Activated CD8-positive, alpha-beta T cell treated with anti-CD3 and anti-CD28 coated beads, Interleukin-2, amount 10 ng/mL, durations not matched to agents 7 days and 5 days (primary cell): ENCODE measurements at regions not wholly inside any gene's neighbourhood (a gene's known extent, or its start where the extent isn't known, plus 50 kb on each side); places are given as distances from the start of the nearest gene placed in this dataset.

Experiments
- ATAC-seq: fragments of 150-1000 bp; cut with Tn5 transposase; one replicate; pipeline ENCODE4 v1.10.0; 2021; ENCODE audit warnings: moderate library complexity
- CTCF ChIA-PET: fragments of 350-600 bp; sonication (Branson Sonifier 250); formaldehyde crosslinking; loops from one replicate; lab custom pipeline; 2021; ENCODE audit warnings: antibody characterized with exemption; lab: Charles Lee
- POLR2A ChIA-PET: fragments of 350-600 bp; sonication (Branson Sonifier 250); formaldehyde crosslinking; loops from one replicate; lab custom pipeline; 2021; ENCODE audit warnings: antibody characterized with exemption; lab: Charles Lee
- DNase-seq: peaks from one replicate; pipeline ENCODE4 v3.0.0-alpha.2; 2020
- H3K27ac Mint-ChIP-seq: one replicate; pipeline ENCODE4 v1.8.0; 2021; ENCODE audit warnings: mild to moderate bottlenecking, mixed read lengths
- H3K27me3 Mint-ChIP-seq: one replicate; pipeline ENCODE4 v1.8.0; 2021; ENCODE audit warnings: low read depth, mixed read lengths
- H3K36me3 Mint-ChIP-seq: one replicate; pipeline ENCODE4 v1.8.0; 2021; ENCODE audit warnings: low read depth, mixed read lengths
- H3K4me1 Mint-ChIP-seq: one replicate; pipeline ENCODE4 v1.8.0; 2021; ENCODE audit warnings: low read depth, mixed read lengths
- H3K4me3 Mint-ChIP-seq: one replicate; pipeline ENCODE4 v1.8.0; 2021; ENCODE audit warnings: mild to moderate bottlenecking, mixed read lengths
- H3K9me3 Mint-ChIP-seq: one replicate; pipeline ENCODE4 v1.8.0; 2022; ENCODE audit warnings: mixed read lengths; ENCODE audit not compliant: insufficient read depth

DNA sequence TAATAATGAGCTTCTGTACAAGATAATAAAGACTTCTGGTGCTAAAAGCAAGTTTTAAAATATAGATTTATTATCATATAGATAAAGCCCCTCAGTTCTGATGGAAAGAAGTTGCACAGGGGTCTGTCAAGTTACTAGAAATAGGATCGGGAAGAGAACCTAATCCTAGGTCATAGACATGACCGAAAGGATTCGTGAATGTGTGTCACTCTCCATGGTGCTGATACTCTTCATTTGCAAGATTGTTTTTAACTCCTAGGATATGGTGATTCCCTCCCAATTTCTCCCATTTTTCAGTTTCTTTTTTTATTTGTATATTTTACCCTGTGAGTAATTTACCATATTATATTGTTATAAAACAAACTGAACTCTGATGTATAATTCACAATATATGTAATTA lies 58.9 kb upstream of the CTNNA2 start:
- no peaks in the 10 kb centered on the region for H3K4me1 Mint-ChIP-seq
- no peak overlapping the region for H3K27ac Mint-ChIP-seq
- no peaks in the 10 kb centered on the region for H3K27me3 Mint-ChIP-seq
- ChIA-PET CTCF (no interaction called here), POLR2A (no interaction called here)
- DNase-seq (no peak), ATAC-seq (no peak)
- no peaks in the 10 kb centered on the region for H3K36me3 Mint-ChIP-seq
- no peak overlapping the region for H3K4me3 Mint-ChIP-seq
- H3K9me3 Mint-ChIP-seq: peaks cover 4% of the 10 kb centered on the region

GRCh38 chr2:79452651-79453050 lies 60.2 kb upstream of the CTNNA2 start:
- CTCF ChIA-PET: no interaction called here
- DNase-seq: no peak
- Mint-ChIP-seq H3K36me3 (no peaks in the 10 kb centered on the region), H3K27me3 (no peaks in the 10 kb centered on the region), H3K27ac (no peak overlapping the region), H3K4me1 (no peaks in the 10 kb centered on the region), H3K9me3 (peaks cover 6% of the 10 kb centered on the region), H3K4me3 (no peak overlapping the region)
- no peak for ATAC-seq
- POLR2A ChIA-PET: no interaction called here

DNA sequence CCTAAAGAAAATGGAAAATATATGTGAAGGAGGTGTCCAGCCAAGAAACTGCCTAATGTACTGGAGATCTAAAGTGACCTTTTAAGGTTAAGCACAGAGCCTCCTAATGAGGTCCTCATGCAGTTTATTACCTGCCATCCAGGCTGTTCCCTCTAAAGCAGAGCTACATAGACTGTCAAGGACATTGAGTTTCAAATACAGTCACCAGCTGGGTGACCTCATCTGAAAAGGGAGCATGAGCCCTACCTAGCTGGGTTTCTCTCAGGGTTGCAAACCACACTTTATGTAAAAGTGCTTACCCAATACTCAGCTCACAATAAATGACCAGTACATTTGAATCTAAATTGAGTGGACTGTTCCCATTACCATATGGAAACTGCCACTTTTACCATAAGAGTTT lies 65.4 kb upstream of the CTNNA2 start:
- ATAC-seq (no peak), DNase-seq (no peak)
- no peaks in the 10 kb centered on the region for H3K27me3 Mint-ChIP-seq
- H3K36me3 Mint-ChIP-seq: no peaks in the 10 kb centered on the region
- H3K9me3 Mint-ChIP-seq: peaks cover 3% of the 10 kb centered on the region
- no peak overlapping the region for H3K4me3 Mint-ChIP-seq
- H3K4me1 Mint-ChIP-seq: no peaks in the 10 kb centered on the region
- POLR2A ChIA-PET: no interaction called here
- CTCF ChIA-PET: no interaction called here
- no peak overlapping the region for H3K27ac Mint-ChIP-seq

GRCh38 chr2:79446313-79446712 lies 66.5 kb upstream of the CTNNA2 start:
- ChIA-PET CTCF (no interaction called here), POLR2A (no interaction called here)
- Mint-ChIP-seq H3K4me3 (no peak overlapping the region), H3K36me3 (no peaks in the 10 kb centered on the region), H3K4me1 (no peaks in the 10 kb centered on the region), H3K27ac (no peak overlapping the region), H3K9me3 (peaks cover 3% of the 10 kb centered on the region), H3K27me3 (no peaks in the 10 kb centered on the region)
- ATAC-seq (no peak), DNase-seq (no peak)

DNA sequence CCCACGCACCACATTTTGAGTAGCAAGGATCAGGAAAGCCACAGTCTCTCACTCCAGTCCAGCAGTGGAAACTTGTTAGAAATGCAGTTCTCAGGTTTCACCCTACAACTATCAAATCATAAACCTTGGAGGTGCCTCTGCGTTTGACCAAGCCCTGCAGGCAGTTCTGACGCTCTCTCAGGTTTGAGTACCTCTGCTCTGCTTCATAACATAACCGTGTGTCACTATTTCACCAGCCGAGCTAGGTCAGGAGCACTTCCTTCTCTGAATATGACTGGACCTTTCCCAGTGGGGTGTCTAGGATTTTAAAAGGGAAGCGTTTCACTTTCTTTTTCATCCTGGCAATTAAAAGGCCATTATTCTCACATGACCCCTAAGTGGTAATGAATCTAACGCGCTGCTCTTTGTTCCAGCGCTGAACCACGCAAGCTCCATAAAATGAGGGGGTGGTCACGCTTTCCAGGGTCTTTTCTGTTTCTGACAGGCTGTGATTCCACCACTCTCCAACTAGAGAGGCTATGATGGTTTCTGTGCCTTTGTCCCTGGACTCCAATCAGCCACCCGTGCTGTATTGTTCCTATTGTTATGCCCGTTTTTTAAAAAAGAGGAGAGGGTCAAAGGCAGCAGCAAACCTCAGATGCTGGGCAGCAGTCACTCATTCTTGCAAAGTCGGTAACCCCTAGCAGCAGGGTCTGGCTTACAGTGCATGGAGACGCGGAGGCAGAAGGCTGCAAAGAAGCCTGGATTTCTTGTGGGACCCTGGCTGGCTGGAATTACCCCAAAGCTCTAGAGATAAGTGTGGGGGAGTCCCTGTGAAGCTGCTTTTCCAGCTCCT lies 75.2 kb upstream of the CTNNA2 start:
- Mint-ChIP-seq H3K27me3 (no peaks in the 10 kb centered on the region), H3K27ac (no peak overlapping the region)

GRCh38 chr2:79434362-79434761 lies 78.5 kb upstream of the CTNNA2 start:
- no peaks in the 10 kb centered on the region for H3K4me1 Mint-ChIP-seq
- CTCF ChIA-PET: no interaction called here
- no peak for ATAC-seq
- POLR2A ChIA-PET: no interaction called here
- no peaks in the 10 kb centered on the region for H3K36me3 Mint-ChIP-seq
- no peak overlapping the region for H3K27ac Mint-ChIP-seq
- no peaks in the 10 kb centered on the region for H3K27me3 Mint-ChIP-seq
- DNase-seq: no peak
- H3K4me3 Mint-ChIP-seq: no peak overlapping the region
- H3K9me3 Mint-ChIP-seq: peaks cover 5% of the 10 kb centered on the region

More for the DNA sequence above, 75.2 kb upstream of the CTNNA2 start:
- H3K9me3 Mint-ChIP-seq: peaks cover 5% of the 10 kb centered on the region
- H3K4me1 Mint-ChIP-seq: no peaks in the 10 kb centered on the region
- ATAC-seq (no peak), DNase-seq (no peak)
- CTCF ChIA-PET: no interaction called here
- no peak overlapping the region for H3K4me3 Mint-ChIP-seq
- POLR2A ChIA-PET: no interaction called here
- no peaks in the 10 kb centered on the region for H3K36me3 Mint-ChIP-seq

DNA sequence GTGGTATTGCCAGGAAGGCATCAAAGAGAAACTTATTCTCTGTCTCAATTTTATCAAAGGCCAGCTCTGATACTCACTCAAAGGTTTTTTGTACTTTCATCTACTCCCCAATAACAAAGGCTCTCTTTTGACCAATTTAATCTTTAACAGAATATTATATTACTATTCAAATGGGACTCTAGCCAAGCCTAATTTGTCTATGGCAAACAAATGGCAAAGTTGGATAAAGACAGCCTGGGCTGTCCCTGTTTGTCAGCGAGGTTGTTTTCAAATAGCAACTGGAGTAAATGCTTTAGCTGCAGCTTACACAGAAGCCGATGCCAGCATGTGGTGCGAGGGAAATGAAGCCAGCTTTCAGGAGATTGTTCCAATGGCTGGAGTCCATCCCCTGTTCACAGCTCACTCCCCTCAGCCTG lies 80.1 kb upstream of the CTNNA2 start:
- no peaks in the 10 kb centered on the region for H3K36me3 Mint-ChIP-seq
- H3K27ac Mint-ChIP-seq: no peak overlapping the region
- H3K4me1 Mint-ChIP-seq: no peaks in the 10 kb centered on the region
- DNase-seq (no peak), ATAC-seq (no peak)
- ChIA-PET CTCF (no interaction called here), POLR2A (no interaction called here)
- no peaks in the 10 kb centered on the region for H3K27me3 Mint-ChIP-seq
- peaks cover 5% of the 10 kb centered on the region for H3K9me3 Mint-ChIP-seq
- H3K4me3 Mint-ChIP-seq: no peak overlapping the region

DNA sequence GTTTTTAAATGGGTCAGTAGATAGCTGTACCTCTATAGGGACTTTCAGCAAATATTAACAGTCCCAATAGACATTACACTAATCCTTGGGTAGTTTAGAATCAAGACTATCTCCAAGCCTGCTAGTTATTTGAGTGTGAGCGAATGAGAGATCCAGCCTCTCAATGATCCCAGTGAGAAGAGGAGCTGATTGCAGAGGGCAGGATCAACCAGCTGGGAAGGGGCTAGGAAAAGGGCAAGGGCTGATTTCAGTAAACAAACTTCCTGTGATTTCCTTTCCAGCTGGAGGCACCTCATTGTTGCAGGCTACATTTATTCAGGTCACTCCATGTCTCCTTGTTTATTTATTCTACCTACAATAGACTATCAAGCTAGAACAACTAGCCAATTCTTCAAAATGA lies 84.1 kb upstream of the CTNNA2 start:
- no peaks in the 10 kb centered on the region for H3K36me3 Mint-ChIP-seq
- H3K9me3 Mint-ChIP-seq: peaks cover 4% of the 10 kb centered on the region
- ChIA-PET CTCF (no interaction called here), POLR2A (no interaction called here)
- no peaks in the 10 kb centered on the region for H3K4me1 Mint-ChIP-seq
- DNase-seq (no peak), ATAC-seq (no peak)
- H3K27ac Mint-ChIP-seq: no peak overlapping the region
- H3K4me3 Mint-ChIP-seq: no peak overlapping the region
- no peaks in the 10 kb centered on the region for H3K27me3 Mint-ChIP-seq

- ChIA-PET POLR2A (no interaction called here), CTCF (no interaction called here)
- Mint-ChIP-seq H3K4me3 (no peak overlapping the region), H3K9me3 (no peaks in the 10 kb centered on the region), H3K4me1 (no peaks in the 10 kb centered on the region), H3K27me3 (no peaks in the 10 kb centered on the region), H3K27ac (no peak overlapping the region), H3K36me3 (no peaks in the 10 kb centered on the region)
- ATAC-seq (no peak), DNase-seq (no peak)
These were observed 98.2 kb upstream of the CTNNA2 start for GRCh38 chr2:79414690-79415089.

GRCh38 chr2:79394485-79394859 lies 118.4 kb upstream of the CTNNA2 start:
- DNase-seq: no peak
- ChIA-PET CTCF (no interaction called here), POLR2A (no interaction called here)
- peaks cover 13% of the 10 kb centered on the region for H3K9me3 Mint-ChIP-seq
- H3K36me3 Mint-ChIP-seq: no peaks in the 10 kb centered on the region
- H3K4me3 Mint-ChIP-seq: no peak overlapping the region
- H3K4me1 Mint-ChIP-seq: no peaks in the 10 kb centered on the region
- H3K27me3 Mint-ChIP-seq: no peaks in the 10 kb centered on the region
- ATAC-seq: no peak
- H3K27ac Mint-ChIP-seq: no peak overlapping the region

GRCh38 chr2:79393806-79394484 lies 118.9 kb upstream of the CTNNA2 start:
- Mint-ChIP-seq H3K4me3 (no peak overlapping the region), H3K27me3 (no peaks in the 10 kb centered on the region), H3K36me3 (no peaks in the 10 kb centered on the region), H3K9me3 (peaks cover 18% of the 10 kb centered on the region), H3K4me1 (no peaks in the 10 kb centered on the region), H3K27ac (no peak overlapping the region)
- no peak for ATAC-seq
- ChIA-PET POLR2A (no interaction called here), CTCF (interaction anchor here (0.6 kb wide), 1 partner anchor 1011 kb away, joined by 3 read pairs; no protein-coding TSS in a partner anchor)
- no peak for DNase-seq

- ATAC-seq: no peak
These were observed 119.7 kb upstream of the CTNNA2 start for GRCh38 chr2:79393107-79393685.

More at GRCh38 chr2:79393107-79393685, 119.7 kb upstream of the CTNNA2 start:
- Mint-ChIP-seq H3K27ac (no peak overlapping the region), H3K27me3 (no peaks in the 10 kb centered on the region), H3K36me3 (no peaks in the 10 kb centered on the region), H3K9me3 (peaks cover 21% of the 10 kb centered on the region), H3K4me3 (no peak overlapping the region), H3K4me1 (no peaks in the 10 kb centered on the region)
- POLR2A ChIA-PET: no interaction called here
- CTCF ChIA-PET: interaction anchor here (0.6 kb wide), 1 partner anchor 1011 kb away, joined by 3 read pairs; no protein-coding TSS in a partner anchor
- DNase-seq: no peak
